ACHN (cell line): ENCODE measurements at regions not wholly inside any gene's neighbourhood (a gene's known extent, or its start where the extent isn't known, plus 50 kb on each side); places are given as distances from the start of the nearest gene placed in this dataset.
"Not testable (repeated sequence)": the region's sequence is repeated elsewhere in the genome, so short reads cannot be mapped to it uniquely, and the experiment has no call there.

Source experiments
- DNase-seq: peaks from one replicate; pipeline ENCODE4 v3.0.0-alpha.2; 2015
- in situ Hi-C: cut with HindIII; loops from 2 replicates; pipeline ENCODE4 v1.10.0; 2017; ENCODE audit warnings: low sequenced_read_pairs, low pct_ligation_motif_present, low pct_unique_long_range_greater_than_20kb

- in situ Hi-C loops: no loop called here
Observed at GRCh38 chr15:87702270-87702669, 554.3 kb downstream of the NTRK3 start.

GRCh38 chr15:87698467-87698866, 558.1 kb downstream of the NTRK3 start:
- DNase-seq, in situ Hi-C loops: not testable (repeated sequence)

More at GRCh38 chr15:87702270-87702669, 554.3 kb downstream of the NTRK3 start:
- no peak for DNase-seq

DNA sequence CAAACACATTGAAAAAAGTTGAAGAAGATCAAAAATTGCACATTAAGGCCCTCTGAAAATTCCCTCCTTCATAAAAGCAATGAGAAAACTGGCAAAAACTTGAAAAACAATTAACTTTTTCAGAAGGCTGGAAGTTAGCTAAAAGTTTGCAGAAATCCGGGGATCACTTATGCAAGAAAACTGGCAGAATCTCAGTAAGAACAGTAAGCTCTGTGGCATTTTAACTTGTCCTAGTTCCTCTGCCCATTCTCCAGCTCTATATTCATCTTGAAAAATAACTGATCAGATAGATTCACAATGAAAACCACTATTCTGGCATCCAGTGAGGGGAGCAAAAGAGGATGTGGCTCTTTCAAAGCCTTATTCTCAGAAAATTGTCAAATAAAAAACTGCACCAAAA, 566.8 kb downstream of the NTRK3 start:
- no peak for DNase-seq
- in situ Hi-C loops: no loop called here

DNA sequence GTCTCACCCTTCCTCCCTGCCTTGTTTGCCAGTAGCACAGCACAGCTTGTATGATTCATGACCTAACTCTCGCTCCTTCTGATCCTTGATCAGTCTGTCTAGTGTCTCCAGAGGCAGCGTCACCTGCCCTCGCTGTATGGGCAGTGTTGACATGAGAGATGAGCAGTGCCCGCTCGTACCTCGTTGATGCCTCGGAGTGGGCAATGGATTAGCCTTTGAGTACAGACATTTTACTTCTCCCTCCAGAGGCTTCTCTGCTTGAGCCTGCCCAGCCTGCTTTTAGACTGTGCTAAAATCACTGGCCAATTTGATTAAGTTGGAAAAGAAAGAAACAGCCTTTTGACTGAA, 569.0 kb downstream of the NTRK3 start:
- in situ Hi-C loops: no loop called here
- no peak for DNase-seq

GRCh38 chr15:87686841-87687522, 569.6 kb downstream of the NTRK3 start:
- DNase-seq: no peak
- in situ Hi-C loops: no loop called here

GRCh38 chr15:87686339-87686738, 570.2 kb downstream of the NTRK3 start:
- in situ Hi-C loops: no loop called here
- no peak for DNase-seq

DNA sequence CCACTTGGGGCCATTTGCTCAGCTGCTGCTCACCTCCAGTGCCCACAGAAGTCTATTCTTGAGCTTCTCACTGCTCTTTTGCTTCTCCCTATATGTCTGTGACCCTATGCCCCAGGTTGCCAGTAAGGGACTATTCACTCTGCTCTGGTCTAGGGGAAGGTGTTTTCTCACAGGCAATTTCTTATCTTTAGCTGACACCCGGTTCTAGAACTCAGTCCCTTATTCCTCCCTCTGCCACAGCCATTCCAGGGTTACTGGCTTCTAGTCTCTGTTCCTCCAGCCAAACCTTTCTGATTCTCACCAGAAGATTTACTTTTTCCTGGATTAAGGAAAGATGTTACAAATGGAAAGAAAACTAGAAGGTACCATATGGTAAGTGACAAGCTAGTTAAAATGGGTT, 574.0 kb downstream of the NTRK3 start:
- in situ Hi-C loops: no loop called here
- no peak for DNase-seq

DNA sequence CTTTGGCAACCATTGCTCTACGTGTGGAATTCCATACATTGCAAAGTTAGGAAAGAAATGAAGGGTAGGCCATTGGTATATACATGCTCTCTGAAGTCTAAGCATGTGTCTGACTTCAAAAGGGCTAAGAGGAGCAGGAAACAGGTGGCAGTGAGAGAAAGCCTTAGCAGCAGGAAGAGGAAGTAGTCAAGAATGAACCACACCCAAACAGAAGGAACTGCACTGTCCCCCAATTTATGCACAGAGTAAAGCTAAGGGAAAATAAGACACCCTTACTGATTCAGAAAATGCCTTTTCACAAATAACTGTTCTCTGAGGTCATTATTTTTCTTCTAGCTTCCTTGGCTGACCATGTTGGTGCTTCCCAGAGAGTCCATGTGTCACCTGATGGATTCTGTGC, 575.4 kb downstream of the NTRK3 start:
- in situ Hi-C loops: no loop called here
- DNase-seq: no peak

DNA sequence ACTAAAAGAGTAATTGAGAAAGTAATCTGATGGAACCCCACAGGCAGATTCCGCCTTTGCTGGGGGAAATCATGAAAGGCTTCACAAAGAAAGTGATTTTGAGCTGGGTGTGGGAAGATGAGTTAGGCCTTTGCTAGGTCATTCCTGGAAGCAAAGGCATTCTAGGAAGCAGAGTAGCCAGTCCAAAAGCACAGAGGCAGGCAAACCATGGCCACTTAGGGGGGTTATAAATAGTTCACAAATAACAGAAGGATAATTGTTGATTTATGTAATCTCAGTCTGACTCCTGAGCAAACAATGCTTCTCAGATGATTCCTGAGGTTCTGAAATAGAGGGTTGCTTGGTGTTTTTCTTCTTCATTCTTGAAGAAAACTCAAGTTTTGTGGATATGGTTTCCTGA, 576.3 kb downstream of the NTRK3 start:
- DNase-seq: no peak
- in situ Hi-C loops: no loop called here

DNA sequence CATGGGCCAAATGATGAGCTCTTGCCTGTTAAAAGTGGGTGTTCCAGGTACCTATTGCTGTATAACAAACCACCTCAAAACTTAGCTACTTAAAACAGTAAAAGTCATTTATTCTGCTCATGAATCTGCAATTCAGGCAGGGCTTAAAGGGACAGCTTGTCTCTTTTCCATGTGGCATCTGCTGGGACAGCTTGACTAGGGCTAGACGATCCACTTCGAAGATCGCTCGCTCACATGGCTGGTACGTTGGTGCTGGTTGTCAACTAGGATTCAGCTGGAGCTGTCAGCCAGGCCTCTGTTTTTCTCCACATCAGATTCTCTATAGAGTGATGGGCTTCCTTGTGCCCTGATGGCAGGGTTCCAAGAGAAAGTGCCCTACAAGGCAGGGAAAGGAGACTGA, 581.3 kb downstream of the NTRK3 start:
- in situ Hi-C loops: no loop called here
- DNase-seq: no peak

- in situ Hi-C loops: no loop called here
- DNase-seq: peak; percentile 49
Observed at GRCh38 chr15:87672309-87673288, 583.9 kb downstream of the NTRK3 start.

DNA sequence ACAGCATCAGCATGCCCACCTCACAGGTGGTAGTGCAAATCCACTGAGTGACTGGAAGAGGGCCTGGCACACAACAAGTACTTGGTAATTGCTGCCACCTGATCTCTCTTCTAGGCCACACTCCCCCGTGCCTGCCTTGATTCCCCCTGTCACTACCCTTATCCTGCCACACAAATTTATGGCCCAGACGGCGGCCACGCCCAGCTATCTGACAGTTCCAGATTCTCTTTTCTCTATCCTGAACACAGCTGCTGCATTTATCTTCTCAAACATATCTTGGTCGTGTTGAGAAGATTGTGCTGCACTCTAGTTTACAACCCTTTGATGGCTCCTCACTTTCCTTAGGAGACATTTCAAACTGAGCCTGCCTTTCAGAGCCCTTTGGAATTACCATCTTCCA, 585.2 kb downstream of the NTRK3 start:
- in situ Hi-C loops: no loop called here
- no peak for DNase-seq

DNA sequence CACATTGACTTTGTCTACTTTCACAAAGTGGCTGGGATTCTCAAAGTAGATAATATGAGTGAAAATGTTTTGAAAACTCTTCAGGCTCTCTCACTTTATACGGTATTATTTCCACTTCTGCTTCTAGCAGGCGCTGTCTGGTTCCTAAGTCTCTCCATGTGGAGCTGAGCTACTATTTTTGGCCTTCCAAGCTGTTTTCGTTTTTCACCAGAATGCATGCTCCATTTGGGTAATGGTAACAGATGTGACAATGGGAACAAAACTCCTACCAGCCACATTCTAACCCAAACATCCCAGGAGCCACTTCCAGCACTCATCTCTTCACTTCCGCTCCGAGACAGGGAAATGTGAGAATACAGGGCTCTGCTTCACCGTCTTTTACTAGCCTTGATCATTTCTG, 586.7 kb downstream of the NTRK3 start:
- DNase-seq: no peak
- in situ Hi-C loops: no loop called here

DNA sequence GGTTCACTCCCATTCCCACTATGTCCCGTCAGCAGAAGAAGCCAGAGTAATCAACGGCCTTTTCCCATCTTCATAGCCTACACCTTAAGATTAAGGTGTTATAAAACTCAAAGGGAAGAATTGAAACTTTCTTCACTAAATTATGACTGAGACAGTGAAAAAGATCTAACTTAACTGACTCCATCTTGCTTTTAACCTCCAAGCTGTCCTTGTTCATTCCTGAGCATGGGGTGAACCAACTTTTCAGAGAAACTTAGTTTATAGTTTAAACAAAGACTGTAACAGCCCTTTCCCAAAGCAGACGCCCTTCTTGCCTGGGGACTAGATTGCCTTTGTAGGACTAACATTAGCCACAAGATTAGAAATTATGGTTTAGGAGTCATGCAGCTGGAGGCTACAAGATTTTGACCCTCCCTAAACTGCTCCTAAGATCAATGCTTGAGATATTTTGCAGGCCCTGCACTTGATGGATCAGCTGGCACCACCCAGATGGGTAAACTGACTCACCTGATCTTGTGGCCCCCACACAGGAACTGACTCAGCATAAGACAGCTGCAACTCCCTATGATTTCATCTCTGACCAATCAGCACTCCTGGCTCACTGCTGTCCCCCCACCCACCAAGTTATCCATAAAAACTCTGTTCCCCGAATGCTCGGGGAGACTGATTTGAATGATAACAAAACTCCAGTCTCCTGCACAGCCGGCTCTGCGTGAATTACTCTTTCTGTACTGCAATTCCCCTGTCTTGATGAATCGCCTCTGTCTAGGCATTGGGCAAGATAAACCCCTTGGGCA, 587.6 kb downstream of the NTRK3 start:
- in situ Hi-C loops, DNase-seq: not testable (repeated sequence)

GRCh38 chr15:87667643-87668042, 588.9 kb downstream of the NTRK3 start:
- in situ Hi-C loops: no loop called here
- DNase-seq: no peak

DNA sequence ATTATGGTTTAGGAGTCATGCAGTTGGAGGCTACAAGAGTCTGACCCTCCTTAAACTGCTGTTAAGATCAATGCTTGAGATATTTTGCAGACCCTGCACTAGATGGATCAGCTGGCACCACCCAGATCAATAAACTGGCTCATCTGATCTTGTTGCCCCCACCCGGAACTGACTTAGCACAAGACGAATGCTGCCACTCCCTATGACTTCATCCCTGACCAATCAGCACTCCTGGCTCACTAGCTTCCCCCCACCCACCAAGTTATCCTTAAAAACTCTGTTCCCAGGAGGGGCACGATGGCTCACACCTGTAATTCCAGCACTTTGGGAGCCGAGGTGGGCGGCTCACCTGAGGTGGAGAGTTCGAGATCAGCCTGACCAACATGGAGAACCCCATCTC, 594.0 kb downstream of the NTRK3 start:
- in situ Hi-C loops: no loop called here
- no peak for DNase-seq

DNA sequence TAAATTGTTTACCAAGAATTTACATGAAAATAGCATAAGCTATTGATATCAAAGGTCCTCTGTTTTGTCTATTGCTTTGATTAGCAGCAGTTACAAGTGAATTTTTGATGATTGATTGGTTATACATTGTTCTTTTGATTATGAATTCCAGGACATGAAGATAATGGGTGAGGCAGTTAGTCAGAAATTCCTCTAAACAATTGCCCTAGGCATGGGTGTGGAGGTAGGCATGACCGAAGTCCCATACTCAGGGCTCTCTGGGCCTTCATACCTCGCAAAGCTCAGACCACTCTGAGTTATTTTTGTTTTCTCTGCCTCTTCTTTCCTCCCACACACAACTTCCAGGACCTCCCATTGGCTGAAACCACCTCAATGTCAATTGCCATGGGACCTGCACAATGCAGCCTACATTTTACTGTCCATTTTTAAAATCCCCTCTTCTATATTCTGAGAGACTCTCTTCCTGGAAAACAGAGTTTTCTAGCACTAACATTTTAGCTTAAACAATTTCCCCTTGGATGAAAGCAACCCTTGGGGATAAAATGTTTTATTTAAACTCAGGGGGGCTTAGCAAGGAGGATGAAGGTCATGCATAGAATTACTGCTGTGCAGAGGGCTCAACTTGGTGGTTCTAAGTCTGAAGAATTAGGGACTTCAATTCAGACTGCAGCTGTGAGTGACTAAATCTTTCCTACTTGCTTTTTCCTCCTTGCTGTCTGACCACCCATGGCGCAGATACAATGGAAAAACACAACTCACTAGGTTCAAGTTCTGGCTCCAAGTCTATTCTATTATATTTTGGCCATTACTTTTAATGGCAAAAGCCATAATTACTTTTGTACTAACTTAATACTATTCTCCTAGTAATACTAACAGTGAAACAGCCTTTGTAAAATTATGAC, 594.8 kb downstream of the NTRK3 start:
- in situ Hi-C loops: no loop called here
- no peak for DNase-seq
